Parathyroid adenoma (tissue), 2 donors: ENCODE measurements at regions not wholly inside any gene's neighbourhood (a gene's known extent, or its start where the extent isn't known, plus 50 kb on each side); places are given as distances from the start of the nearest gene placed in this dataset.

ENCODE experiments used
- H2AFZ ChIP-seq: fragments of 300-600 bp; sonication (generic); one replicate; pipeline ENCODE4 v1.7.0; 2017; ENCODE audit warnings: antibody characterized with exemption, mild to moderate bottlenecking
- H3K27ac ChIP-seq: fragments of 300-600 bp; sonication (generic); one replicate; pipeline ENCODE4 v1.7.0; 2017
- H3K27me3 ChIP-seq: fragments of 300-600 bp; sonication (generic); one replicate; pipeline ENCODE4 v1.7.0; 2017; ENCODE audit warnings: low read length; ENCODE audit not compliant: control insufficient read depth, insufficient read depth
- H3K36me3 ChIP-seq: fragments of 300-600 bp; sonication (generic); one replicate; pipeline ENCODE4 v1.7.0; 2017; ENCODE audit warnings: low read length; ENCODE audit not compliant: control insufficient read depth, insufficient read depth
- H3K4me1 ChIP-seq: fragments of 300-600 bp; sonication (generic); one replicate; pipeline ENCODE4 v1.7.0; 2017; ENCODE audit warnings: control low read depth
- H3K4me2 ChIP-seq: fragments of 300-600 bp; sonication (generic); one replicate; pipeline ENCODE4 v1.7.0; 2017; ENCODE audit warnings: low read length
- H3K4me3 ChIP-seq: fragments of 300-600 bp; sonication (generic); one replicate; pipeline ENCODE4 v1.7.0; 2017; ENCODE audit warnings: low read depth, low read length
- H3K79me2 ChIP-seq: fragments of 300-600 bp; sonication (generic); one replicate; pipeline ENCODE4 v1.7.0; 2017; ENCODE audit warnings: control low read depth
- H3K9ac ChIP-seq: fragments of 300-600 bp; sonication (generic); one replicate; pipeline ENCODE4 v1.7.0; 2017; ENCODE audit warnings: mild to moderate bottlenecking
- H3K9me3 ChIP-seq: fragments of 300-600 bp; sonication (generic); one replicate; pipeline ENCODE4 v1.7.0; 2017; ENCODE audit warnings: low read length; ENCODE audit not compliant: control insufficient read depth
- CTCF ChIP-seq: fragments of 300-600 bp; sonication (generic); IDR thresholded peaks from one replicate; pipeline ENCODE4 v1.7.0; 2017; ENCODE audit warnings: antibody characterized with exemption, mild to moderate bottlenecking
- donor health status: primary hyperparathyroidism.

- Histone ChIP-seq H3K79me2 (no peaks in the 10 kb centered on the region), H3K27ac (no peak overlapping the region), H3K27me3 (no peaks in the 10 kb centered on the region), H3K9me3 (no peaks in the 10 kb centered on the region), H3K4me2 (no peak overlapping the region), H2AFZ (no peak overlapping the region), H3K9ac (no peak overlapping the region), H3K36me3 (no peaks in the 10 kb centered on the region), H3K4me3 (no peak overlapping the region), H3K4me1 (peaks cover 7% of the 10 kb centered on the region)
- no peak for TF ChIP-seq CTCF
Measured at GRCh38 chr20:34181484-34181883, 59.7 kb upstream of the ASIP start.

- no peaks in the 10 kb centered on the region for H3K9me3 ChIP-seq
- no peak for TF ChIP-seq CTCF
- H3K27me3 ChIP-seq: no peaks in the 10 kb centered on the region
- H3K4me1 ChIP-seq: peaks cover 4% of the 10 kb centered on the region
- H3K79me2 ChIP-seq: no peaks in the 10 kb centered on the region
- no peak overlapping the region for H3K4me2 ChIP-seq
- no peak overlapping the region for H3K9ac ChIP-seq
- H3K4me3 ChIP-seq: no peak overlapping the region
- H3K27ac ChIP-seq: no peak overlapping the region
- no peak overlapping the region for H2AFZ ChIP-seq
- H3K36me3 ChIP-seq: no peaks in the 10 kb centered on the region
Measured at GRCh38 chr20:34185766-34186620, 55.2 kb upstream of the ASIP start.

GRCh38 chr20:34189572-34190163 lies 51.6 kb upstream of the ASIP start:
- Histone ChIP-seq H3K4me1 (no peaks in the 10 kb centered on the region), H3K9ac (no peak overlapping the region), H3K79me2 (no peaks in the 10 kb centered on the region), H3K27me3 (no peaks in the 10 kb centered on the region), H2AFZ (no peak overlapping the region), H3K36me3 (no peaks in the 10 kb centered on the region), H3K4me3 (no peak overlapping the region), H3K27ac (no peak overlapping the region), H3K4me2 (no peak overlapping the region), H3K9me3 (no peaks in the 10 kb centered on the region)
- TF ChIP-seq CTCF: no peak

GRCh38 chr20:34190262-34190661 lies 51.0 kb upstream of the ASIP start:
- no peak for TF ChIP-seq CTCF
- Histone ChIP-seq H3K4me2 (no peak overlapping the region), H3K9ac (no peak overlapping the region)

More at GRCh38 chr20:34190262-34190661, 51.0 kb upstream of the ASIP start:
- H3K4me1 ChIP-seq: no peaks in the 10 kb centered on the region
- no peaks in the 10 kb centered on the region for H3K79me2 ChIP-seq
- H3K4me3 ChIP-seq: no peak overlapping the region
- no peaks in the 10 kb centered on the region for H3K27me3 ChIP-seq
- H3K9me3 ChIP-seq: no peaks in the 10 kb centered on the region
- H3K27ac ChIP-seq: no peak overlapping the region
- peak overlapping the region; percentile 39 for H2AFZ ChIP-seq
- H3K36me3 ChIP-seq: no peaks in the 10 kb centered on the region
